ENCODE measurements at regions not wholly inside any gene's neighbourhood (a gene's known extent, or its start where the extent isn't known, plus 50 kb on each side); places are given as distances from the start of the nearest gene placed in this dataset.

- no peak for DNase-seq
Observed at GRCh38 chr9:95666096-95666784, 149.5 kb upstream of the PTCH1 start.

- no peak for DNase-seq
Observed at GRCh38 chr9:95653246-95653645, 136.5 kb upstream of the PTCH1 start.

- no peak for DNase-seq
Observed at GRCh38 chr9:95650720-95651119, 133.9 kb upstream of the PTCH1 start.

- DNase-seq = no peak
Observed at GRCh38 chr9:95649801-95650213, 133.0 kb upstream of the PTCH1 start.

- DNase-seq = no peak
Observed at GRCh38 chr9:95648225-95648624, 131.5 kb upstream of the PTCH1 start.

GRCh38 chr9:95645992-95646391 is 129.2 kb upstream of the PTCH1 start:
- DNase-seq = no peak

GRCh38 chr9:95645579-95645978 is 128.8 kb upstream of the PTCH1 start:
- DNase-seq = no peak

GRCh38 chr9:95644377-95644776 is 127.6 kb upstream of the PTCH1 start:
- DNase-seq = no peak

- no peak for DNase-seq
Observed at GRCh38 chr9:95643619-95644018, 126.8 kb upstream of the PTCH1 start.

GRCh38 chr9:95642189-95642588 is 125.4 kb upstream of the PTCH1 start:
- DNase-seq = no peak

GRCh38 chr9:95641586-95641985 is 124.8 kb upstream of the PTCH1 start:
- no peak for DNase-seq

GRCh38 chr9:95640336-95640735 is 123.6 kb upstream of the PTCH1 start:
- no peak for DNase-seq

GRCh38 chr9:95635986-95636671 is 119.4 kb upstream of the PTCH1 start:
- DNase-seq = no peak

- no peak for DNase-seq
Observed at GRCh38 chr9:95634536-95634935, 117.8 kb upstream of the PTCH1 start.

GRCh38 chr9:95634114-95634513 is 117.3 kb upstream of the PTCH1 start:
- DNase-seq = no peak

GRCh38 chr9:95629585-95629984 is 112.8 kb upstream of the PTCH1 start:
- no peak for DNase-seq

- DNase-seq = no peak
Observed at GRCh38 chr9:95627802-95628201, 111.0 kb upstream of the PTCH1 start.

GRCh38 chr9:95626885-95627558 is 110.3 kb upstream of the PTCH1 start:
- DNase-seq = no peak

- no peak for DNase-seq
Observed at GRCh38 chr9:95626341-95626740, 109.6 kb upstream of the PTCH1 start.

GRCh38 chr9:95623640-95624039 is 106.9 kb upstream of the PTCH1 start:
- no peak for DNase-seq

- no peak for DNase-seq
Observed at GRCh38 chr9:95620722-95621121, 104.0 kb upstream of the PTCH1 start.

GRCh38 chr9:95620314-95620713 is 103.5 kb upstream of the PTCH1 start:
- DNase-seq = no peak

GRCh38 chr9:95615246-95615645 is 98.5 kb upstream of the PTCH1 start:
- DNase-seq = no peak

- no peak for DNase-seq
Observed at GRCh38 chr9:95613670-95614069, 96.9 kb upstream of the PTCH1 start.

Data from AML-193 (cell line).